PC-9 (cell line): ENCODE measurements at regions not wholly inside any gene's neighbourhood (a gene's known extent, or its start where the extent isn't known, plus 50 kb on each side); places are given as distances from the start of the nearest gene placed in this dataset.

ENCODE experiments used
- BruUV-seq: library from RNA; stranded (reverse); fragments of 400-500 nt; replicated peaks from 2 replicates; lab custom pipeline; 2021; lab: Mats Ljungman, UMichigan
- CTCF ChIA-PET: fragments of 300-600 bp; sonication (Branson Sonifier 250); formaldehyde crosslinking; loops from one replicate; lab custom pipeline; 2022; ENCODE audit warnings: antibody characterized with exemption; lab: Charles Lee
- POLR2A ChIA-PET: fragments of 300-600 bp; sonication (Branson Sonifier 250); formaldehyde crosslinking; loops from one replicate; lab custom pipeline; 2022; ENCODE audit warnings: antibody characterized with exemption; ENCODE audit not compliant: unreplicated experiment; lab: Charles Lee
- DNase-seq, 2 experiments: peaks; one replicate each; pipeline versions ENCODE4 v3.0.0 to v3.0.0-alpha.2; 2015 to 2022; ENCODE audit warnings: mixed read lengths in 1 of 2
- H2AFZ ChIP-seq: fragments of 200-600 bp; sonication (generic); 2 replicates; pipeline ENCODE4 v1.8.1; 2017; ENCODE audit warnings: antibody characterized with exemption
- H3F3A ChIP-seq: fragments of 200-600 bp; sonication (generic); 2 replicates; pipeline ENCODE4 v1.8.1; 2017; ENCODE audit warnings: antibody characterized with exemption, mild to moderate bottlenecking, low read depth; ENCODE audit not compliant: insufficient read depth
- H3K27ac ChIP-seq: fragments of 200-600 bp; sonication (generic); 2 replicates; pipeline ENCODE4 v1.6.1; 2016; ENCODE audit warnings: mixed run types
- H3K27me3 ChIP-seq: fragments of 200-600 bp; sonication (generic); 2 replicates; pipeline ENCODE4 v1.6.1; 2016; ENCODE audit warnings: low read depth, mixed run types; ENCODE audit not compliant: insufficient read depth
- H3K36me3 ChIP-seq: fragments of 200-600 bp; sonication (generic); 2 replicates; pipeline ENCODE4 v1.6.1; 2016; ENCODE audit warnings: low read depth, mixed run types
- H3K4me1 ChIP-seq: fragments of 200-600 bp; sonication (generic); replicated peaks from 2 replicates; pipeline ENCODE4 v1.6.1; 2016; ENCODE audit warnings: mixed run types; ENCODE audit not compliant: insufficient read depth
- H3K4me2 ChIP-seq: fragments of 200-600 bp; sonication (generic); 2 replicates; pipeline ENCODE4 v1.6.1; 2017; ENCODE audit warnings: mixed run types
- H3K4me3 ChIP-seq: fragments of 200-600 bp; sonication (generic); 2 replicates; pipeline ENCODE4 v1.6.1; 2016; ENCODE audit warnings: mixed run types
- H3K79me2 ChIP-seq: fragments of 200-600 bp; sonication (generic); 2 replicates; pipeline ENCODE4 v1.6.1; 2017; ENCODE audit warnings: low read depth, mixed run types
- H3K9me2 ChIP-seq: fragments of 200-600 bp; sonication (generic); 2 replicates; pipeline ENCODE4 v1.8.1; 2017; ENCODE audit warnings: mild to moderate bottlenecking; ENCODE audit not compliant: insufficient read depth
- H3K9me3 ChIP-seq: fragments of 200-600 bp; sonication (generic); 2 replicates; pipeline ENCODE4 v1.8.1; 2016; ENCODE audit warnings: low read depth; ENCODE audit not compliant: insufficient read depth
- H4K20me1 ChIP-seq: fragments of 200-600 bp; sonication (generic); 2 replicates; pipeline ENCODE4 v1.8.1; 2017; ENCODE audit not compliant: insufficient read depth
- CTCF ChIP-seq: fragments of 200-600 bp; sonication (generic); conservative IDR thresholded peaks from 2 replicates; pipeline ENCODE4 v1.6.1; 2017; ENCODE audit warnings: mixed run types, antibody characterized with exemption, mild to moderate bottlenecking, moderate library complexity
- EZH2 ChIP-seq: fragments of 200-600 bp; sonication (generic); IDR thresholded peaks from 2 replicates; pipeline ENCODE4 v1.8.0; 2017; ENCODE audit warnings: antibody characterized with exemption, low read depth
- intact Hi-C: fragments of 100-400 bp; cut with micrococcal nuclease; formaldehyde crosslinking; loops from one replicate; pipeline ENCODE4 v1.10.0; 2022; ENCODE audit not compliant: unreplicated experiment

GRCh38 chr1:185626344-185626743, 107.8 kb upstream of the HMCN1 start:
- H3K79me2 ChIP-seq, result no peaks in the 10 kb centered on the region
- no peak overlapping the region for H3K4me3 ChIP-seq
- H2AFZ ChIP-seq, result no peak overlapping the region
- 0 out of 2 replicates have a peak, but pooled peaks cover 4% of the 10 kb centered on the region for H4K20me1 ChIP-seq
- DNase-seq, result no peak
- H3K4me2 ChIP-seq, result no peak overlapping the region
- no peaks in the 10 kb centered on the region for H3K9me3 ChIP-seq
- intact Hi-C loops, result no loop called here
- no peak overlapping the region for H3K27ac ChIP-seq
- ChIA-PET POLR2A (no interaction called here), CTCF (no interaction called here)
- no peaks in the 10 kb centered on the region for H3K36me3 ChIP-seq
- no peaks in the 10 kb centered on the region for H3K9me2 ChIP-seq
- BruUV-seq, result no TSS peak
- no peaks in the 10 kb centered on the region for H3F3A ChIP-seq
- H3K27me3 ChIP-seq, result no peaks in the 10 kb centered on the region
- TF ChIP-seq CTCF (no peak), EZH2 (no peak)
- no peaks in the 10 kb centered on the region for H3K4me1 ChIP-seq

DNA sequence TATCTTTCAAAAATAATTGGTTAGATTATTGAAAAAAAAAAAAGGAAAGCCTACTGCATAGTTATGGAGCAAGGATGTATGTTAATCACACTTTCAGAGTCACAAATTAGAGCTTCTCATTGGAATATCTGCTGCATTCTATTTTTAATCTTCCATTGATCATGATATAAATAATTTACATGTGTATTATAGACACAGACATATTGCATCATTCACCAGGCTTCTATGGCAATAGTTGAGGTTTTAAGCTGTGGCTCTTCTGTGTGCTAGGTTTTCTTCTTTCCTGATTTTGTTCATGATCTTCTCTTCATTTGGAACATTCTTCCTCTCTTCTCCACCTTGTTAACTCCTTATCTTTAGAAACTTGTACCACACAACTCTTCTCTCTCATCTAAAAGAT, 123.2 kb upstream of the HMCN1 start:
- Histone ChIP-seq H2AFZ (no peak overlapping the region), H3K4me1 (no peaks in the 10 kb centered on the region), H3K4me2 (no peak overlapping the region), H3K4me3 (no peak overlapping the region), H3K36me3 (no peaks in the 10 kb centered on the region), H3K9me3 (no peaks in the 10 kb centered on the region), H3K27ac (no peak overlapping the region), H3K79me2 (no peaks in the 10 kb centered on the region), H4K20me1 (no peaks in the 10 kb centered on the region), H3K27me3 (no peaks in the 10 kb centered on the region), H3F3A (no peaks in the 10 kb centered on the region), H3K9me2 (no peaks in the 10 kb centered on the region)
- ChIA-PET CTCF (no interaction called here), POLR2A (no interaction called here)
- intact Hi-C loops, result no loop called here
- BruUV-seq, result no TSS peak
- no peak for TF ChIP-seq EZH2
- DNase-seq, result no peak

DNA sequence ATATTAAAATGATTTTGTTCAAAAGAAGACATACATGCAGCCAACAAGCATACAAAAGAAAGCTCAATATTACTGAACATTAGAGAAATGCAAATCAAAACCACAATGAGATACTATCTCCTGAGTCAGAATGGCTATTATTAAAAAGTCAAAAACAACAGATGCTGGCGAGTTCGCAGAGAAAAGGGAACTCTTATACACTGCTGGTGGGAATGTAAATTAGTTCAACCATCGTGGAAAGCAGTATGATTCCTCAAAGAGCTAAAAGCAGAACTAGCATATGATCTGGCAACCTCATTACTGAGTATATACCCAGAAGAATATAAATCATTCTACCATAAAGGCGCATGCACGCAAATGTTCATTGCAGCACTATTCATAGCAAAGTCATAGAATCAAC, 126.0 kb upstream of the HMCN1 start:
- ChIA-PET POLR2A (no interaction called here), CTCF (no interaction called here)
- Histone ChIP-seq H3K79me2 (no peaks in the 10 kb centered on the region), H3F3A (no peaks in the 10 kb centered on the region), H3K27me3 (no peaks in the 10 kb centered on the region), H3K27ac (no peak overlapping the region), H3K9me3 (no peaks in the 10 kb centered on the region), H3K9me2 (no peaks in the 10 kb centered on the region), H3K36me3 (no peaks in the 10 kb centered on the region), H2AFZ (no peak overlapping the region), H4K20me1 (no peaks in the 10 kb centered on the region), H3K4me1 (no peaks in the 10 kb centered on the region), H3K4me2 (no peak overlapping the region), H3K4me3 (no peak overlapping the region)
- TF ChIP-seq EZH2, result no peak
- TF ChIP-seq CTCF, result no peak
- intact Hi-C loops, result no loop called here
- DNase-seq, result no peak
- no TSS peak for BruUV-seq

- H3K9me3 ChIP-seq, result 0 out of 2 replicates have a peak, but pooled peaks cover 3% of the 10 kb centered on the region
- no peaks in the 10 kb centered on the region for H3K36me3 ChIP-seq
- no peaks in the 10 kb centered on the region for H3K27me3 ChIP-seq
- H4K20me1 ChIP-seq, result no peaks in the 10 kb centered on the region
- ChIA-PET CTCF (no interaction called here), POLR2A (no interaction called here)
- no peaks in the 10 kb centered on the region for H3K4me1 ChIP-seq
- no peaks in the 10 kb centered on the region for H3K9me2 ChIP-seq
- no peaks in the 10 kb centered on the region for H3K79me2 ChIP-seq
- BruUV-seq, result no TSS peak
- no peak overlapping the region for H3K4me2 ChIP-seq
- TF ChIP-seq CTCF (no peak), EZH2 (no peak)
- no peak for DNase-seq
- H3K27ac ChIP-seq, result no peak overlapping the region
- no peak overlapping the region for H2AFZ ChIP-seq
- intact Hi-C loops, result no loop called here
- no peaks in the 10 kb centered on the region for H3F3A ChIP-seq
- H3K4me3 ChIP-seq, result no peak overlapping the region
Observed at GRCh38 chr1:185603158-185603557, 131.0 kb upstream of the HMCN1 start.
